Anterior cingulate cortex (tissue), 58 donors: ENCODE measurements at regions not wholly inside any gene's neighbourhood (a gene's known extent, or its start where the extent isn't known, plus 50 kb on each side); places are given as distances from the start of the nearest gene placed in this dataset.
"Not testable (repeated sequence)": the region's sequence is repeated elsewhere in the genome, so short reads cannot be mapped to it uniquely, and the experiment has no call there.

Experiments
- DNase-seq, 58 donors: peaks; one replicate each; lab custom pipeline; 2025; lab: John Stamatoyannopoulos, UW

DNA sequence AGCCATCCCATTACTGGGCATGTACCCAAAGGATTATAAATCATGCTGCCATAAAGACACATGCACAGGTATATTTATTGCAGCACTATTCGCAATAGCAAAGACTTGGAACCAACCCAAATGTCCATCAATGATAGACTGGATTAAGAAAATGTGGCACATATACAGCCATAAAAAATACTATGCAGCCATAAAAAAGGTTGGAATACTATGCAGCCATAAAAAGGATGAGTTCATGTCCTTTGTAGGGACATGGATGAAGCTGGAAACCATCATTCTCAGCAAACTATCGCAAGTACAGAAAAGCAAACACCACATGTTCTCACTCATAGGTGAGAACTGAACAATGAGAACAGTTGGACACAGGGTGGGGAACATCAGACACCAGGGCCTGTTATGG, 151.5 kb downstream of the PLK2 start:
- DNase-seq: not testable (repeated sequence)

DNA sequence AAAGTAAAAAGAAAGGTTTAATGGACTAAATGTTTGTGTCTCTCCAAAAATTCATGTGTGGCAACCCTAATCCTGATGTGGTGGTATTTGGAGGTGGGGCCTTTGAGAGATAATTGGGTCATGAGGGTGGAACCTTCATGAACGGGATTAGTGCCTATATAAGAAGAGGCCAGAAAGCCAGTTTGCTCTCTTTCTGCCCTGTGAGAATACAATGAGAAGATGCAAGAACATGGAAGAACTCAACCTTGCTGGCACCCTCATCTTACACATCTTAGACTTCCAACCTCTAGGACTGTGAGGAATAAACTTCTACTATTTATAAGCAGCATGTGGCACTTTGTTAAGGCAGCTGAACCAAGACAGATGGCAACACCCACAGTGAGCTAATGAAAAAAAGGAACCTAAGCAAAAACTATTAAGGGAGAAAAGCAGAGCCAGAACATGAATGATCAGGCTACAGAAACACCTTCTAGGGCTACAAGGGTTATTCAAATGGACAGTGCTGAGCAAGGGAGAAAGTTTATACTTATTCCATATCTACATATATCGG, 159.5 kb downstream of the PLK2 start:
- DNase-seq: peak in 3 of 58 donors; percentile 1 to 8 (median 7)

DNA sequence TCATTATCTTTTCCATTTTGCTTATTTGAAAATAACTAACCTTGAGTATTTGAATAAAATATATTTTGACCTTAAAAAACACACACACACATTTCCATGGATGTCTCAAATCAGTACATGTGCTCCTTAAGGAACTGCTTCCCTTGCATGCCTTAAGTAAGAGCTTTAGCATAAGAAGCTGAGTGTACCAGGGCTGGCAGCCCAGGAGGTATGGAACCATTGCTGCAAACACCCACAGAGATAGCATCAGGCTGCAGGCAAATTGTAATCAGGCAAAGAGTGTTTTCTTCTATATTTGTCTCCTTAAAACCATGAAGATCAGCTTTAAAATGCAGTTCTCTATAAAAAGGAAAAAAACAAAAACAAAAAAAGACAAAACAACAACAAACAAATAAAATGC, 160.6 kb downstream of the PLK2 start:
- peak in 27 of 58 donors; percentile 1 to 64 (median 13) for DNase-seq

- DNase-seq: no peak
Observed at GRCh38 chr5:58294598-58295305, 165.1 kb downstream of the PLK2 start.

DNA sequence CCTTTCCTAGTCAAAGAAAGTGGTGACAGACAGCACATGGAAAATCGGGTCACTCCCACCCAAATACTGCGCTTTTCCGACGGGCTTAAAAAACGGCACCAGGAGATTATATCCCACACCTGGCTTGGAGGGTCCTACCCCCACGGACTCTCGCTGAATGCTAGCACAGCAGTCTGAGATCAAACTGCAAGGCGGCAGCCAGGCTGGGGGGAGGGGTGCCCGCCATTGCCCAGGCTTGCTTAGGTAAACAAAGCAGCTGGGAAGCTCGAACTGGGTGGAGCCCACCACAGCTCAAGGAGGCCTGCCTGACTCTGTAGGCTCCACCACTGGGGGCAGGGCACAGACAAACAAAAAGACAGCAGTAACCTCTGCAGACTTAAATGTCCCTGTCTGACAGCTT, 171.6 kb downstream of the PLK2 start:
- DNase-seq: not testable (repeated sequence)

GRCh38 chr5:58286741-58287140, 173.1 kb downstream of the PLK2 start:
- DNase-seq: no peak

DNA sequence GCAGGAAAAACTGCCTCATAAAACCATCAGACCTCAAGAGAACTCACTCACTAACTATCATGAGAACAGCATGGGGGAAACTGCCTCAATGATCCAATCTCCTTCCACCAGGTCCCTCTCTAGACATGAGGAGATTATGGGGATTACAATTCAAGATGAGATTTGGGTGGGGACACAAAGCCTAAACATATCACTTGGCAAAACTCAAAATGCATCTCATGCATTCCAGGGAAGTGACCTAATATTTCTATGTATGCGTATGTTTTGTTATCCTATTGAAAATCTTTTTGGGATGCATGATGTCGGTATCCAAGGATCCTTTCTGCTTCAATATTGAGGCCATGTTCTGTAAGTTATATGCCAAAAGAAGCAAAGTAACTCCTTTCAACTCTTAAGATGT, 174.0 kb downstream of the PLK2 start:
- DNase-seq: no peak

DNA sequence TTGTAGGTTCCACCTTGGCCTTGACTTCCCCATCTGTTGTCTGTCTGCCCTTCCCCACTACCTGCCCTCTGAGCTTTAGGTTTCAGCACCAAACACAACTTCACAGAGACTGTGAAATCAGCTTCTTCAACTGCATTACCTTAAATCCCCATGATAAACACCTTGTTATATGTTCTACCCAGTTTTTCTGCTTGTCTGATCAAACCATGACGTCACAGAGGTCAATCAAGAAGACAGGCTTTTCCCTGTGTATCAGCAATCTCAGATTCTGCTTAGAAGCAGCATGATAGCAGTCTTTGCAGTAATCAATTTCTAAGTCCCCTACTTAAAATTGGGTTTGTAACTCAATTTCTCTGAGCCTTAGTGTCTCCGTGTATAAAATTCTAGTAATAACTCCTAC, 175.0 kb downstream of the PLK2 start:
- no peak for DNase-seq

DNA sequence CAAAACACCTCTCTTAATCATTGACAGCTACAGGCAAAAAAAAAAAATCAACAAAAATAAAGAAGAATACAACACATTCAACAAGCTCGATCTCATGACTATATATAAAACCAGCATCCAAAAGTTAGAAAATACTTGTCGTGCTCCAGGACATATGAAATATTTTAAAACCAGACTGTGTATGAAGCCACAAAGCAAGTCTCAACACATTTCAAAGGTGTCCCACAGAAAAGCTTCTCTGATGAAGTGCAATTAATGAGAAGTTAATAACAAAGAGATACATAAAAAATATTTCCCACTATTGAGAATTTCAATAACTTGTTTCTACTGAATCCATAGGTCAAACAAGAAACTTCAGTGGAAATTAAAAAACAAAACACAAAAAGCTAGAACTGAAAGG, 178.7 kb downstream of the PLK2 start:
- no peak for DNase-seq

DNA sequence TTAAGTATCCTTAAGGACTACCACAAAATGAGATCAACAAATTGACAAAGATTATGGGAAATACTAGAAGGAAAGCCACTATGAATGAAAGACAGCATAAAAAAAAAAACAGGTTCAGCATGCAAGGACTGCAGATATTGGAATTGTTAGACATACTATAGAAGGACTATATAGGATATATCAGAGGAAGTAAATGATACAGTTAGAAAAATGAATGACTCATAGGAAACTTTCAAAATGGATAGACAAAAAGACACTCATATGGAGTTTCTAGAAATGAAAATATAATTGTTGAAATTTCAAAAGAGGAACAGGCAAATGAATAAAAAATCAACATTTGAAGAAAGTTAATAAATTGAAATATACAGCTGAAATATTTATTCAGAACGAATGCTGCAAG, 180.6 kb downstream of the PLK2 start:
- DNase-seq: no peak

- no peak for DNase-seq
Observed at GRCh38 chr5:58276431-58276830, 183.5 kb downstream of the PLK2 start.

GRCh38 chr5:58275516-58275915, 184.4 kb downstream of the PLK2 start:
- DNase-seq: no peak

GRCh38 chr5:58274191-58274590, 185.7 kb downstream of the PLK2 start:
- DNase-seq: no peak

DNA sequence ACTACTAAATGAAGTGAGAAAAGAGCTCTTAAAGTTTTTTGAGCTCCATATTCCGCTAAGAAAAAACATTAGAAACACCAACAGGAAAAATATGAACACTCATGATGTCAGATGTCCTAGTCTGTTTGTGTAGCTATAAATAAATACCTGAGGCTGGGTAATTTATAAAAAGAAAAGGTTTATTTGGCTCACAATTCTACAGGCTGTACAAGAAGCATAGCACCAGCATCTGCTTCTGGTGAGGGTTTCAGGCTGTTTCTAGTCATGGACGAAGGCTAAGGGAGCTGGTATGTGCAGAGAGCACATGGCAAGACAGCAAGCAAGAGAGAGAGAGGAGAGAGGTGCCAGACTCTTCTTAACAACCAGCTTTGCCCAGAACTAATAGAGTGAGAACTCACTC, 186.2 kb downstream of the PLK2 start:
- no peak for DNase-seq

DNA sequence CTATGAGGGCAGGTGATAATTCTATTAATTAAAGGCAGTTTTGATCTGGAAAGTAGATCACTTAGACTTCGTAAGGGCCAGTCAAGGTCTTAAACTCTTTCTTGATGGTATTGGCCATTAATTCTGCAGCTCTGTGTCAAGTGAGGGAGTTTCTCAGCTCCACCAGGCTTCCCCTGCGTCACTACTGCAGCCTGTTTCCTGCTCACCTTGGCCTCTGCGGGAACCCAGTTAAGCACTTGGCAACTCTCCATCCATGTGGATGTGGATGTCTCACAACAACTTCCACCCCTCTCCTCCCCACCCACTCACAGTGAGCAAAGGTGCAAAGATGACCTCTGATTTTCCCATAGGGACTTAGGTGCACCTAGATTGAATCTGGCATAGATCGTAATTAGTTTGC, 191.6 kb downstream of the PLK2 start:
- no peak for DNase-seq

DNA sequence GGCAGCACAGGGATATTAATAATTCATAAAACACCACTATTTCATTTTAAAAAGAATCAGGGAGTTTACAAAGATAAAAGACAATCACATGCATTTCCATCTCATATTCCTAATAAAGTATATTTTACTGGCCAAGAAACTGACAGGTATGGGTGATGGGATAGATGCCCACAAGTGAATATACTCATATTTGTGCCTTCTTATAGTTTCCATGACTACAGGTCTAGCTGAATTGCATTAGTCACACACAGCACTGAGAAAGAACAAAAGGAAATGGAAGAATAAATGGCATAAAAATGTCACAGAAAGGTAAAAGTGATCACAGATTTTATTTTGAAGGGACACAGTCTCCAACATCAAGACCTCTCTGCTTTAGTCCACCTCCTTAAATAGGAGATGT, 193.5 kb downstream of the PLK2 start:
- DNase-seq: no peak

- DNase-seq: no peak
Observed at GRCh38 chr5:58265246-58265930, 194.5 kb downstream of the PLK2 start.

DNA sequence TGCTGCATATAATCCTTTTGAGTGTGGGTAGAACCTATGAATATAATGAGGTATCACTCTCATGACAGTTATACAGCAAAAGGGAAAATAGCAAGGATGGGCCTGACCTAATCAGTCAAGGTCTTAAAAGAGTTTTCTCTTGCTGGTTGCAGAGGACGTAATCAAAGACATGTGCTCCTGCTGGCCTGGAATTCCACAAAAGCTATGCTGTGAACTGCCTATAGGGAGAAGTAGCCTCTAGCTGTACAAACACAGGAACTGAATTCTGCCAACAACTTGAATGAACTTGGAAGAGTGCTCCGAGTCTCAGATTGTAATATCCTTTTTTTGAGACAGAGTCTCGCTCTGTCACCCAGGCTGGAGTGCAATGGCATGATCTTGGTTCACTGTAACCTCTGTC, 195.6 kb downstream of the PLK2 start:
- no peak for DNase-seq

DNA sequence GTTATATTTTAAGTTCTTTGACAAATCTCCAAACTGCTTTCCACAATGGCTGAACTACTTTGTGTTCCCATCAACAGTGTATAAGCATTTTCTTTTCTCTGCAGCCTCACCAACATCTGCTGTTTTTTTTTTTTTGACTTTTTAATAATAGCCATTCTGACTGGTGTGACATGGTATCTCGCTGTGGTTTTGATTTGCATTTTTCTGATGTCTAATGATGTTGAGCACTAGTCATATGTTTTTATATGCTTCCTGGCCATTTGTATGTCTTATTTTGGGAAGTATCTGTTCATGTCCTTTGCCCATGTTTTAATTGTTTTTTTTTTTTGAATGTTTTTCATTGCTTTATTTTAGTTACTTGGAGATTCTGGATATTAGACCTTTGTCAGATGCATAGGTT, 196.6 kb downstream of the PLK2 start:
- DNase-seq: no peak

DNA sequence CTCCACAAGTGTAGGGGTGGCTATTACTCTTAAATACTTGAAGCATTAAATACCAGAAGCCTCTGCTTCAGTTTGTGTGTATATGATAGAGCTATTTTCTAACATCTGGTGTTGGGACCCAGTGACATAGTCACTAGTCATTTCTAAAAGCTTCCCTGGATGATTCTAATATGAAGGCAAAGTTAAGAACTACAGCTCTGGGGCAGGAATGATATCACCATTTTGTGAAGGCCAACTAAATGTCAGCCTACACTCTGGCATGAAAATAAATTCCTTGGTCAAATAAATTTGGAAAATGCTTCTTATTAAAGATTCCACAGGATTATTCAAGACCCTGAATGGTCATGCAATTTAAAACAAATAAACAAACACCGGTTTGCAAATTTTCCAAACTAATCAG, 197.7 kb downstream of the PLK2 start:
- DNase-seq: no peak

DNA sequence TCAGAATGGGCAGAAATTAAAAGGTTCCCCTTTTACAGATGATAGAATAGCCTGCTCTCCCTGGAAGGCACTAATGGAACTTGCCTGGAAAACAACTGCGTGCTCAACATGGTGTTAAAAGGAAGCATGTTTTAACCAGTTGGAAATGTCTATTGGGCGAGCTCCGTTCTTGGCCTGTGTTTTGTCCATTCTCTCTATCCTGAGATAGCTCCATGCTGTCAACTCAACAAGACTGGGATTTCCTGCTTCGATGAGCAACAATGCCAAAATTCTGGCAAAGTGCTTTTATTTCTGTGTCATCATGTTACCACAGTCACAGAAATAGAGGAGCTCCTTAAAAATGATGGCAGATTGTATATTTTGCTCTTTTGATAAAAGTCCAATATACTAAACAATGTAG, 198.3 kb downstream of the PLK2 start:
- no peak for DNase-seq

DNA sequence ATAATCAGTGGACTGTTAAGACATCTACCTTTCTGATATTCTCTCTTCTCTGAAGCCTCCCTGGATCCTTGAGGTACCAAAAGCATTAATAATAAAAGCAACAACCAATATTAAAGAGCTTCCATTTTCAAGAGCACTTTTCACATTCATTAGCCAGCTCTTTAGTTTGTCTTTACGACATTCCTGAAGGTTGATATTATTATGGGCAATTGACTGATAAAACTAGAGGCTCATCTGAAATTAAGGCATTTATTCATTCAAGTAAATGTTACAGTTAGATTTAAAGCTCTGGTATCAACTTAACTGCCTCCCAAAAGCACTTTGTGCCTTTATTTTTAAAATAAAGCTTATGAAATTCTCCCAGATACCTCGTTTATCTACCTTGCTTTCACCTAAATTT, 199.6 kb downstream of the PLK2 start:
- no peak for DNase-seq
